GM18517 (cell line): ENCODE measurements at regions not wholly inside any gene's neighbourhood (a gene's known extent, or its start where the extent isn't known, plus 50 kb on each side); places are given as distances from the start of the nearest gene placed in this dataset.

Source experiments
- ATAC-seq: cut with Tn5 transposase; IDR thresholded peaks from one replicate; pipeline ENCODE4 v1.9.1; 2021; ENCODE audit warnings: mild to moderate bottlenecking, moderate library complexity; ENCODE audit not compliant: unreplicated experiment

- ATAC-seq, result no peak
Observed at GRCh38 chr1:83773059-83773458, 225.9 kb downstream of the TTLL7 start.

GRCh38 chr1:83770319-83770661, 228.6 kb downstream of the TTLL7 start:
- ATAC-seq, result no peak

GRCh38 chr1:83769594-83770318, 229.2 kb downstream of the TTLL7 start:
- no peak for ATAC-seq

DNA sequence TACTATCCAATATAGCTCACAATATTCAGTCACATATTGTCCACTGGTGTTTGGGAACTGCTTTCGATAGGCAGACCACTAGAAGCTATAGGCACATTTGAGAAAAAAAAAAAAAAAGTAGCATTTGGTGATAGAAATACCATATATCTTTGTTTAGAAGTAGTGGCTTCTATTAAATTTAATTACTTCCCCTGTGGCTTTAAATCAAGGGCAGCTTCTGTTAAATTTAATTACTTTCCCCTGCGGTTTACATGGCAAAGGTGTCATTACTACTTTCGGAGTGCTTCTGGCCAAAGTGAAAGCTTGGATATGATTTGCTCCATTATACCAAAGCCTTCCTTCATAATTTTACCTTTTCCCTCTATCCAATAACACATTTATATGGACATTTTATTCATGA, 229.9 kb downstream of the TTLL7 start:
- no peak for ATAC-seq

GRCh38 chr1:83766241-83766691, 232.7 kb downstream of the TTLL7 start:
- ATAC-seq, result no peak

DNA sequence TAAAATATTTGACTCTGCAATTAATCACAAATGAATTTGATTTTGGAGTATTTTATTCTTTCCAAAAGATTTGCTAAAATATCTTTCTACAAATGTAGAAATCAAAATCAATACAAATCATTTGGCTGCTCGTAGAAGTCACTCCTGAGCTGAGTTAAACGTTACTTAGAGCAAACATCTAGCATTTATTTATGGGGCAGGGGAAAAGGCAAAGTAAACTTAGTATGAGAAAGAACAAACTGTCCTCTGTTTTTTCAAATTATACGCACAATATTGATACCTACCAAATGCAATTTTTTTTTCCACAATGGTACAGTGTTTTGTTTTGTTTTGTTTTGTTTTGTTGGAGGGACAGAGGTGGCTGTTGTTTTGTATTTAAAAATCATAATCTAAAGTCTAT, 233.8 kb downstream of the TTLL7 start:
- no peak for ATAC-seq

DNA sequence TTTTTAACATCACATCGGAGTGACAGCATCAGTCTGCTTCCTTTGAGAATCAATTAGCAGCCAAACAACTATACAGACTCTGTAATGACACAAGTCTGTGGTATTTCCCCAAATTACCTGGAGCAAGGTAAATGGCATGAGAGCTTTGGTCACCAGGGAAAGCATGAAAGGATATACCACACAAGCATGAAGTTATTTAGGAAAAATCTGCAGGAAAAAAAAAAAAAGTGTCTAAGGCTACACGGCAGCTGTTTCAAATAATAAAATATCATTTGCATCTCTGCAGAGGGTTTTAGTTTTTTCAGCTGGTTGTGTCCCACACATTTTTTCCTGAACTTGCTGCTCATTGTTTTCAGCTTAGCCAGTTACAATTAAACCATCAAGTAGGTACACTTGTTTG, 234.7 kb downstream of the TTLL7 start:
- ATAC-seq, result no peak

DNA sequence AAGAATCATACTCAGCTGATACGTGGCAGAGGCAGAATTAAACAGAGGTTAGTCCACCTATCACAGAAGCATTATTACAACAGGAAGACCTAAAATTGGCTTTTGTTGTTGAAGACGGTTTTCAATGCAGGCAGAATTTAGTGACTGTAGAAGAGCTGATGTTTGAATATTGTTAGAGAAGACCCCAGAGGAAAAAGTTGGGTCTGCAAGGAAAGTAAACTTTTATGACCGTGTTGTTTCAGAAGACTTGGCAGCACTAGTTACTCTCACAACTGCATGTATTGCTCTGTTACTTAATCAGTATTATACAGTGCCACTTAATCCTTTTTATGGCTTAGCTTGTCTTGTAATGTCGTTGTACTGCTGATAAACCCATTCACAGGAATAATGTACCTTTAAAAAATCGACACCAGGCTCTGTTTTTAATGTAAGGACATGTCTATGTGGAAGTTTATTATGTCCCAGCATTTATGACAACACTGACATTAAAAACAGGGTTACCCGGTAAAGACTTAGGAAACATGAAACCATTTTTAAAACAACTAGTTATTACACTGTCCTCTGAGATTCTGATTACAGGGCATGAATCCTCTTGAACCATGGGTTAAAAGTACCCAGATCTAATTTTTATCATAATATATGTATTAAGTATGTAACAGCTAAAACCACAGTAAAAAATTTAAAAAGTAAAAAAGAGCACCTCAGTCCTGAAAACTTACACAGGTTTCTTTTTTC, 235.4 kb downstream of the TTLL7 start:
- no peak for ATAC-seq

- ATAC-seq, result no peak
Observed at GRCh38 chr1:83762416-83762815, 236.5 kb downstream of the TTLL7 start.

DNA sequence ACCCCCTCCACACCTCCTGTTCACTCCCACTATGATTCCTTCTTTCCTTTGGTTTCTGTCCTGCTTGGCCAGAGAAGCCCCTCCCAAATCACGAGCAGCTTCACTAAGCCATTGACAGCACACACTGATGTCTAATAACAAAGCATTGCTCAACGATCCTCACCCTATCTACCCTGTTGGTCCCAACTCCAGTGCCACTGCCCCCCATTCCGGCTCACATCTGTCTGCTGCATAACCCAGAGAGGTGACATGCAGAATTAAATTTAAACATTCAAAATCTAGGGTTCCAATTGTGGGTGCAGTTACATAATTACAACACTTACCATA, 236.9 kb downstream of the TTLL7 start:
- no peak for ATAC-seq

- ATAC-seq, result peak; percentile 95
Observed at GRCh38 chr1:83761167-83762038, 237.5 kb downstream of the TTLL7 start.

DNA sequence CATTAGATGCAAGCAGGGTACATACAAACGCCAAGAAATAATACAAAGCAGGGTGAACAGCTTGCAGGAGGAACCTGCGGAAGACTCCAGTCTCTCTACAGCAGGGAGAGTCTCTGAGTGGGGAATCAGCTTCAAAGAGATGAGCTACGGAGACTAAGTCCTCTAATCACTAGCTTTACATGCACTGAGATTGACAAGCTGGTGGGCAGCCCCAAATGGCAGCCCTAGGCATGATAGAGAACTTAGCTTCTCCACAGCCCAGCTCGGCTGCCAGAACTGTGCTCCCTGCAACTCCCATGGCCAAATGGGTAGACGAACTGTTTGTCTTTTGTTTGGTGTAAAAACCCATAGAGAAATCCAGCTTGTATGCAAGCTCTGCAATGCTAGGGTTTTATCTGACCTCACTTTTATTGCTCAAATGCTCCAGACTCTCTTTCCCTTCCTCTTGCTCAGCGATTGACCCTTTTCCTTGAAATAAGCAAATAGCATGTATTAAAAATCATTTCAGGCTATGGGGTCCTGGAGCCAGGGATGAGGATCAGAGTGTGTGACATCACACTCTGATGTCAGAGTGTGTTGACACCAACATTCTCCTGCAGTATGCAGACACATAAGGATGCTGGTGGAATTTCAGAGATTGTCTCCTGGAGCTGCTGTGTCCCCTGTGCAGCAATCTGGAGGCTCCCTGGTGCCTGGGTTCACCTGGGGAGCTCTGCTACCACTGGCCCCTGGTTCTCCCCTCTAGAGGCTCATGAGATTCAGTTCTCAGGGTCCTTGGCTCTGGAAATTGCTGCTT, 238.5 kb downstream of the TTLL7 start:
- ATAC-seq, result no peak

GRCh38 chr1:83756984-83757717, 241.8 kb downstream of the TTLL7 start:
- no peak for ATAC-seq

DNA sequence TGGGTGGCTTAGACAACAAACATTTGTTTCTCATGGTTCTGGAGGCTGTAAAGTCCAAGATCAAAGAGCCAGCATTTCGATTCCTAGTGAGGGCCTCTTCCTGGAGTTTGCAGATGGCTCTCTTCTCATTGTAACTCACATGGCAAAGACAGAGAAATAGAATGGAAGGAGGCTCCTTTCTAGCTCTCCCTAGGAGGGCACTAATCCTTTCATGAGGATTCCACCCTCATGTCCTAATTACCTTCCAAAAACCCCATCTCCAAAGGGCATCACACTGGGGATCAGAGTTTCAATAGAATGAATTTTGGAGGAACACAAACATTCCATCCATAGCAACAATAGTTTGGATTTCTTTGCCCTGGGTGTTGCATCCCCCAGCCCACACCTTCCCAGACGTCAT, 247.3 kb downstream of the TTLL7 start:
- ATAC-seq, result no peak

DNA sequence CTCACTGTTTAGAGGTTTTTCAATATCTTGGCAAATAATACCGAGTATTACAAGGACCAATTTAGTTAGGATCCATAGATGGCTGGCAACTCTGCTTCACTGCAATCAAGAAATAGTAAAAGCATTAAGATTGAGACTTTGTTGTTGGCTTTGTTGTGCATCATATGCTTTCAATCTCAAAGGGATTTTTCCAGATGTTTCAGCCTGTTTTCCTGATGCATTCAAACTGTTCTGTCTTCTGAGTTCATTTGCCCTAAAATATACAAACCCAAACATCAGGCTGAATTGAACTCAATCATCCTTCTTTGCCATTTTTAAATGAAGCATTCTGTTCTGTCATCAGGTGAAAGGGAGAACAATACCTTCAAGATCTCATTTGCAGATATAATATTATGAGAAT, 248.7 kb downstream of the TTLL7 start:
- no peak for ATAC-seq

DNA sequence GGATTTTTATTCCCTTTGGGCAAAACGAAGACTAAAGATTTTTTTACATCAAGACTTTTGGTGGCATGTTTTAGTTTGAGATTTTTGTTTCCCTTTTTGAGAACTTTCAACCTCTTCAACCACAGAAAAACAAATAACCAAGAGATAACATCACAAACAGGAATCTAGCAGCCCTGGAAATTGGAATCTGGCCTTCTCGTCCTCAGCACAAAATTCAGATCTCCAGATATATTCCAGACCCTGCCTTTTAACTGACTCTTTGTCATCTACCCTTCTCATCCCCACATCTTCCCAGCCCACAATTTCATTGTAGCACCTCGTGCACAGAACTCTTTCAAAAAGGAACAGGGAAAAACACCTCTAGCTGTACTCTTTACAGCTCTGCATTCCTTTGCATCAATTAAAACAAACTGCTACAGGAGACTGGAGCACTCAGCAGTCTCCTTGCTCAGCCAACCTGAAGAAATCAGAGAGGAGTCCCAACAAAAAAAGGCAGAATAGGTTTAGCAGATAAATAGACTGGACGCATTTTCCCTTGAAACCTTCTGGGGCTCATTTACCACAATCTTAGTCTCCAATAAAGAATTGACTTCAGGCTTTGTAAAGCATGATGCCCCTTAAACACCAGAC, 251.0 kb downstream of the TTLL7 start:
- ATAC-seq, result no peak

- no peak for ATAC-seq
Observed at GRCh38 chr1:83746234-83746633, 252.7 kb downstream of the TTLL7 start.

DNA sequence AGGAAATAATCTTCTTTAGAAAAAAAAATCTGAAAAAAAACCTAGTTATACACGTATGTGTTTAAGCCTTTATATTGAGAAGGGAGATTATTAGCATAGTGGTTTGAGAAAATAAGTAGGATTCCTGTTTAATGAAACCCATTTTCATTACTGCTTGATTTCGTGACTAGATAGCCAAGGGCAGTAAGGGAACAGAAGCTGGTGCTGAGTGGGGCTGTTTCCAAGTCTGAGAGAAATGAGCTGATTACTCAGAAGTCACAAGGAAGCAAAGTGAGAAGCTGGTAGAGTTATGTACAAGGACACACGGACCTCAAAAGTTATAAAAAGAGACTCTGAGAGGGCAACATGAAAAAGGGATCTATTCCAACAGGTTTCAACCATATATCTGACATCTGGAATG, 256.5 kb downstream of the TTLL7 start:
- no peak for ATAC-seq

- ATAC-seq, result no peak
Observed at GRCh38 chr1:83741770-83742169, 257.2 kb downstream of the TTLL7 start.

DNA sequence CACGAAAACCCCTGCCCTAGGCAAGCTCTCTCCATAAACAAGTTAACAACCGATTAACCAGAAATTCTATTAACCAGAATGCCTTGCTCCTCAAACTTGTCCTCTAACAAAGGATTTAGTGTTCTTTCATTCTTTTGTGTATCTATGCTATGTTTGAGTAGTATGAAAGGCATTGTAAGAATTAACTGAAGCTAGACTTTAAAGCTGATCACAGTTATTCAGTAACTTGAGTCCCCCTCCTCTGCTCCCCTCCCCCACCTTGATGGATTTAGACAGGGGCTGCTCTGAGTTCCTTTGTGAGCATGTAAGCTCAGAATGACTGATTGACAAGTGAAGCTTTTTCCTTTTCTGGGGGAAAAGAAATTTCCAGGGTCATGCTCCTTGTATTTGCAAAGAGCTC, 257.6 kb downstream of the TTLL7 start:
- ATAC-seq, result no peak
